H9 (cell line): ENCODE measurements at regions not wholly inside any gene's neighbourhood (a gene's known extent, or its start where the extent isn't known, plus 50 kb on each side); places are given as distances from the start of the nearest gene placed in this dataset.

Source experiments
- DNase-seq: peaks from one replicate; pipeline ENCODE4 v3.0.0-alpha.2; 2017
- H2AFZ ChIP-seq: one replicate; pipeline ENCODE4 v1.6.1; 2013; ENCODE audit warnings: mild to moderate bottlenecking, low read length, control low read depth, moderate library complexity
- H2AK5ac ChIP-seq: 2 replicates; pipeline ENCODE4 v1.6.1; 2013; ENCODE audit warnings: low read length, control low read depth, mixed read lengths; ENCODE audit not compliant: insufficient read length
- H2BK120ac ChIP-seq: one replicate; pipeline ENCODE4 v1.6.1; 2013; ENCODE audit warnings: low read depth, mild to moderate bottlenecking, low read length, control low read depth, inconsistent platforms; ENCODE audit not compliant: poor library complexity, severe bottlenecking
- H2BK12ac ChIP-seq: 2 replicates; pipeline ENCODE4 v1.6.1; 2013; ENCODE audit warnings: low read length, control low read depth, mixed read lengths, low read depth; ENCODE audit not compliant: insufficient read length
- H2BK15ac ChIP-seq: 2 replicates; pipeline ENCODE4 v1.6.1; 2013; ENCODE audit warnings: low read depth, low read length, control low read depth
- H2BK20ac ChIP-seq: one replicate; pipeline ENCODE4 v1.6.1; 2013; ENCODE audit warnings: low read depth, mild to moderate bottlenecking, low read length, control low read depth, inconsistent platforms; ENCODE audit not compliant: poor library complexity, severe bottlenecking
- H2BK5ac ChIP-seq: 2 replicates; pipeline ENCODE4 v1.6.1; 2013; ENCODE audit warnings: low read length, control low read depth, mixed read lengths; ENCODE audit not compliant: insufficient read length
- H3K14ac ChIP-seq: 2 replicates; pipeline ENCODE4 v1.6.1; 2013; ENCODE audit warnings: low read length, control low read depth; ENCODE audit not compliant: insufficient read depth
- H3K18ac ChIP-seq: 2 replicates; pipeline ENCODE4 v1.6.1; 2013; ENCODE audit warnings: low read depth, mild to moderate bottlenecking, mixed read lengths, low read length, control low read depth; ENCODE audit not compliant: insufficient read length
- H3K23ac ChIP-seq: 2 replicates; pipeline ENCODE4 v1.6.1; 2013; ENCODE audit warnings: low read length, control low read depth, mixed read lengths, low read depth; ENCODE audit not compliant: insufficient read length
- H3K23me2 ChIP-seq: 2 replicates; pipeline ENCODE4 v1.6.1; 2013; ENCODE audit warnings: low read depth, mild to moderate bottlenecking, mixed read lengths, low read length, control low read depth; ENCODE audit not compliant: insufficient read length, poor library complexity, severe bottlenecking
- H3K27ac ChIP-seq: 2 replicates; pipeline ENCODE4 v1.5.1; 2013; ENCODE audit warnings: low read length, control low read depth, mixed read lengths, low read depth; ENCODE audit not compliant: insufficient read length
- H3K27me3 ChIP-seq: 2 replicates; pipeline ENCODE4 v1.6.1; 2013; ENCODE audit warnings: low read length, control low read depth, inconsistent platforms; ENCODE audit not compliant: insufficient read depth
- H3K4ac ChIP-seq: 2 replicates; pipeline ENCODE4 v1.6.1; 2013; ENCODE audit warnings: low read depth, mild to moderate bottlenecking, control low read depth, inconsistent platforms, low read length, moderate library complexity
- H3K4me1 ChIP-seq: 2 replicates; pipeline ENCODE4 v1.6.1; 2013; ENCODE audit warnings: low read length, control low read depth, inconsistent platforms; ENCODE audit not compliant: insufficient read depth
- H3K4me2 ChIP-seq: 2 replicates; pipeline ENCODE4 v1.6.1; 2013; ENCODE audit warnings: low read length, control low read depth, mixed read lengths; ENCODE audit not compliant: insufficient read length, insufficient read depth
- H3K56ac ChIP-seq: 2 replicates; pipeline ENCODE4 v1.6.1; 2013; ENCODE audit warnings: low read depth, mild to moderate bottlenecking, mixed read lengths, low read length, control low read depth; ENCODE audit not compliant: insufficient read length
- H3K79me1 ChIP-seq: 2 replicates; pipeline ENCODE4 v1.6.1; 2013; ENCODE audit warnings: low read depth, mild to moderate bottlenecking, moderate library complexity, low read length, control low read depth, inconsistent platforms; ENCODE audit not compliant: insufficient read depth, poor library complexity, severe bottlenecking
- H3K79me2 ChIP-seq: 2 replicates; pipeline ENCODE4 v1.6.1; 2013; ENCODE audit warnings: low read length, control low read depth, inconsistent platforms; ENCODE audit not compliant: insufficient read depth
- H3K9ac ChIP-seq: 2 replicates; pipeline ENCODE4 v1.6.1; 2013; ENCODE audit warnings: low read length, control low read depth, mixed read lengths; ENCODE audit not compliant: insufficient read length; ENCODE audit errors: extremely low read depth
- H3K9me3 ChIP-seq: one replicate; pipeline ENCODE4 v1.6.1; 2013; ENCODE audit warnings: low read depth, low read length, inconsistent platforms; ENCODE audit not compliant: control insufficient read depth
- H3T11ph ChIP-seq: one replicate; pipeline ENCODE4 v1.6.1; 2013; ENCODE audit warnings: mild to moderate bottlenecking, low read length, control low read depth, inconsistent platforms
- H4K20me1 ChIP-seq: one replicate; pipeline ENCODE4 v1.6.1; 2013; ENCODE audit not compliant: control insufficient read depth, insufficient read length, insufficient read depth
- H4K5ac ChIP-seq: 2 replicates; pipeline ENCODE4 v1.6.1; 2013; ENCODE audit warnings: low read depth, mild to moderate bottlenecking, mixed read lengths, low read length, control low read depth; ENCODE audit not compliant: insufficient read length
- H4K8ac ChIP-seq: replicated peaks from 2 replicates; pipeline ENCODE4 v1.6.1; 2013; ENCODE audit warnings: low read length, control low read depth, mixed read lengths, low read depth; ENCODE audit not compliant: insufficient read length
- H4K91ac ChIP-seq: 2 replicates; pipeline ENCODE4 v1.6.1; 2013; ENCODE audit warnings: low read depth, mild to moderate bottlenecking, moderate library complexity, mixed read lengths, low read length, control low read depth; ENCODE audit not compliant: insufficient read length
- H3K27ac Mint-ChIP-seq, 3 experiments: 2 replicates in 2 of 3; 3 replicates in 1 of 3; pipeline ENCODE4 v1.8.0; 2020 to 2021; ENCODE audit warnings: mixed read lengths in 3 of 3, mild to moderate bottlenecking in 1 of 3, moderate library complexity in 1 of 3
- H3K27me3 Mint-ChIP-seq: 2 replicates; pipeline ENCODE4 v1.8.0; 2021; ENCODE audit warnings: low read depth, mild to moderate bottlenecking, moderate library complexity, mixed read lengths
- H3K36me3 Mint-ChIP-seq, 3 experiments: 2 replicates in 2 of 3; 3 replicates in 1 of 3; pipeline ENCODE4 v1.8.0; 2020 to 2021; ENCODE audit warnings: low read depth in 3 of 3, mixed read lengths in 3 of 3; ENCODE audit not compliant: insufficient read depth in 1 of 3
- H3K4me1 Mint-ChIP-seq, 2 experiments: 2 replicates each; pipeline ENCODE4 v1.8.0; 2020; ENCODE audit warnings: mixed read lengths in 2 of 2
- H3K4me3 Mint-ChIP-seq, 2 experiments: 2 replicates in 1 of 2; 3 replicates in 1 of 2; pipeline ENCODE4 v1.8.0; 2020 to 2021; ENCODE audit warnings: mild to moderate bottlenecking in 2 of 2, mixed read lengths in 2 of 2, moderate library complexity in 1 of 2
- H3K9me3 Mint-ChIP-seq, 2 experiments: 2 replicates in 1 of 2; 3 replicates in 1 of 2; pipeline ENCODE4 v1.8.0; 2020; ENCODE audit warnings: mild to moderate bottlenecking in 2 of 2, mixed read lengths in 2 of 2, moderate library complexity in 1 of 2
- CTCF ChIP-seq: fragments of 200-600 bp; sonication (generic); conservative IDR thresholded peaks from 3 replicates; pipeline ENCODE4 v1.8.0; 2021; ENCODE audit warnings: antibody characterized with exemption, mild to moderate bottlenecking
- WGBS: extraction: QIAGEN DNeasy Blood & Tissue Kit; methylation state at CpG from one replicate; pipeline ENCODE4 v1.1.7; 2013; ENCODE audit warnings: missing lambda C conversion rate, low lambda C conversion rate, mixed read lengths; ENCODE audit not compliant: insufficient read length; ENCODE audit errors: extremely low coverage; 5-methylcytosine and 5-hydroxymethylcytosine counted together

- Histone ChIP-seq H3T11ph (no peak overlapping the region), H3K23ac (no peak overlapping the region), H2BK15ac (no peak overlapping the region), H2BK20ac (no peak overlapping the region), H3K9ac (no peak overlapping the region), H3K23me2 (no peaks in the 10 kb centered on the region), H2BK5ac (no peak overlapping the region), H3K27me3 (no peaks in the 10 kb centered on the region), H4K5ac (no peak overlapping the region), H4K91ac (no peak overlapping the region), H3K14ac (no peak overlapping the region), H2BK120ac (no peak overlapping the region), H3K18ac (no peak overlapping the region), H2AK5ac (no peak overlapping the region), H3K9me3 (no peaks in the 10 kb centered on the region), H2BK12ac (no peak overlapping the region), H3K27ac (no peak overlapping the region), H4K20me1 (no peaks in the 10 kb centered on the region), H3K79me1 (no peaks in the 10 kb centered on the region), H3K4me1 (peaks cover 3% of the 10 kb centered on the region; the same call in 1 of the 2 replicates), H3K79me2 (no peaks in the 10 kb centered on the region), H4K8ac (no peak overlapping the region), H3K4ac (no peak overlapping the region), H3K4me2 (no peak overlapping the region), H2AFZ (no peak overlapping the region), H3K56ac (no peak overlapping the region)
- WGBS: no CpG with 5 or more reads among the region's 3 CpGs
- H3K27me3 Mint-ChIP-seq: no peaks in the 10 kb centered on the region
- no peak overlapping the region; a peak in 1 of 7 replicates for H3K27ac Mint-ChIP-seq
- H3K36me3 Mint-ChIP-seq: no peaks in the 10 kb centered on the region
- no peak for DNase-seq
- no peak for TF ChIP-seq CTCF
- no peak overlapping the region for H3K4me3 Mint-ChIP-seq
- H3K4me1 Mint-ChIP-seq: peaks cover 34 to 35% of the 10 kb centered on the region in 2 experiments
- no peaks in the 10 kb centered on the region for H3K9me3 Mint-ChIP-seq
Measured at GRCh38 chr1:81326212-81326611, 474.5 kb upstream of the ADGRL2 start.
